HG02588 (cell line): ENCODE measurements at regions not wholly inside any gene's neighbourhood (a gene's known extent, or its start where the extent isn't known, plus 50 kb on each side); places are given as distances from the start of the nearest gene placed in this dataset.
A peak's percentile ranks its signal among the peaks of the same experiment; 100 is the strongest.

Experiments
- ATAC-seq: cut with Tn5 transposase; IDR thresholded peaks from one replicate; pipeline ENCODE4 v1.9.1; 2021; ENCODE audit warnings: mild to moderate bottlenecking, moderate library complexity; ENCODE audit not compliant: unreplicated experiment

DNA sequence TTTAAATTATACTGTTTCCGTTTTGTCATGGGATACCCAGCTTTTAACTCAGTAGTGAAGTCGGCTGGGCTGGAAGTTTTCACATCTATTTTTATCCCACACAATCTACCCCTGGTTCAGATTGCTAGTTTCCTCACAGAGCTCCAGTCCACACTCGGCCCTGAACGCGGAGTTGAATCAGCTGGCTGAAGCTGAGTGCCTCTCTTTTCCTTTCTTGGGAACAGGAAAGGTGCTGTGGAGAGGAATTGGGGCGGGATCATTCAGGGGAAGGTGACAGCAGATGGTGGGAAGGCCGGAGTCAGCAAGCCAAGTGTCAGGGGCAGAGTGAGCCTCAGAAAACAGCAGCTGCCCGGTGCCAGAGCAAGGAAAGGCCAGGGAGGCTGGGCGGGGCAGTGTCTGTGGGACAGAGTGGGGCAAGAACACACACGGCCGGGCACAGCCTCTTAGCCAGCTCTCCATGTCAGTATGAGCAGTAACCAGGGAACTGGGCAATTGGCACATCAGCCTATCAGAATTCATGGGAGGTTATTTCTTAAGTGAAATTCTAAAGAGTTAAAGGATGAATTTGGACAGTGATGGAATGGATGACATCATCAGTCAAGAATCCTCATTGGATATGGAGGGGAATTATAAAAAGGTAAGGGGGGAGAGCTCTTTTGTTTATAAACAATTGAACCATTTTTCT, 135.7 kb upstream of the IL12A start:
- peak; percentile 63 for ATAC-seq

GRCh38 chr3:159853506-159853864, 135.2 kb upstream of the IL12A start:
- no peak for ATAC-seq

DNA sequence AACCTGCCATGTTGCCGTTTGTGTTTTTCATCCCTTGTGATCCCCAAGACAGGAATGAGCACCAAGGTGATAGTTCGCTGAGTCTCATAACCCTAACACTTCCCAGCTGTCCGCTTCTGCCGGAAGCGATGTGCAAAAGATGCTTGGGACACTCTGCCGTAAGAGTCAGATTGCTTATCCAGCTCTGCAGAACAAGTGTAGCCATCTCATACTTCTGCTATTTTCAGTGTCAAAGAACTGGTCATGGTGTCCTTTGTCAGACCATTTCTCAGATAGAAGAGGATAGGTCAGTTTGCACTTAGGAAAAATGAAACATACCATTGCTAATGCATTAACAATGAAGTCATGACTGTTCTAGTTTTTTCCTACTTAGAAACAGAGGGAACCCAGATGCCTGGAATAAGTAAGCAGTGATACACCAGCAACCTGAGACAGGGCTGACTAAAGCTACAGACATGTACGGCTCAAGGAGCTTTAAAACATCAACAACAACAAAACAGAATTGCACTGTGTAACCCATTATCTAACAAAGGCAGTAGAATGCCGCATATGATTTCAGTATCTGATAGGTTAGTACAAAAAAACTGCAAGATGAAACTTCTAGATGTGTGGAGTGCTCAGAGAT, 134.0 kb upstream of the IL12A start:
- no peak for ATAC-seq

GRCh38 chr3:159855599-159856346, 132.9 kb upstream of the IL12A start:
- ATAC-seq: no peak

GRCh38 chr3:159856590-159857104, 132.0 kb upstream of the IL12A start:
- no peak for ATAC-seq

DNA sequence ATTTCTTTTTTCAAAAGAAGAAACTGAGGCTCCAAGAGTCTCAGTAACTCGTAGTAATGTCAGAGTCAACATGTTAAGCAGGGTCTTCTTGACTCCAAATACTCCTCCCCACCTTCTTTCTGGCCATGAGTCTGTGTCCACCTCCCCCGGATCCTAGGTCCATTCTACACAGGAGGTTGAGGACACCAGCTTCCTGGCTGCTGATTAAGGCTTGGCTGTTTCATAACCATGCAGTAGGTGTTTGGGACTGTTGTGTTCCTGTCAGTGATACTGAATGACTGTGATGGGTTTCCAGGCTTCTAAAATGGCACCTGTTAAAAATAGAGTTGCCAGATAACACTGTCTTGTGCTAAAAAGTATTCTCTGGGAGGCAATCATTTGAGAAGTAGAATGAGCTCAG, 130.8 kb upstream of the IL12A start:
- ATAC-seq: no peak

DNA sequence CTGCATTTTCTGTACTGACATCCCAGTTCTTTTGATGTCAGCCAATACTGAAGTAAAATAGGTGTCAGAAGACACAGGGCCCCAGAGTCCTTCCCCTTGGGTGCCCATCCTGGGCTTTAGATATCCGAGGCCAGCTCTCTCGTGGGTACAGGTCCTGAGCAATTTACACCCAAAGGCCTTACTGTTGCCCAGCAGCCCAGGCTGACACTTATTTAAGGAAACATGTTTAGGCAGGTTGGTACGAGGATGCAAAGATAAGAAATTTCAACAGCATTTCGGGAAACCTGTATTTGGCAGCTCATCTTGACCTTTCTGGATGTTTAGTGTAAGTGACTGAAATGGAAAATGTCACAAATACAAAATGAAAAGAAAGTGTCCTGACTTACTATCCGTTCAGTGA, 130.0 kb upstream of the IL12A start:
- no peak for ATAC-seq

- ATAC-seq: no peak
These were observed 129.2 kb upstream of the IL12A start for GRCh38 chr3:159859424-159859823.

DNA sequence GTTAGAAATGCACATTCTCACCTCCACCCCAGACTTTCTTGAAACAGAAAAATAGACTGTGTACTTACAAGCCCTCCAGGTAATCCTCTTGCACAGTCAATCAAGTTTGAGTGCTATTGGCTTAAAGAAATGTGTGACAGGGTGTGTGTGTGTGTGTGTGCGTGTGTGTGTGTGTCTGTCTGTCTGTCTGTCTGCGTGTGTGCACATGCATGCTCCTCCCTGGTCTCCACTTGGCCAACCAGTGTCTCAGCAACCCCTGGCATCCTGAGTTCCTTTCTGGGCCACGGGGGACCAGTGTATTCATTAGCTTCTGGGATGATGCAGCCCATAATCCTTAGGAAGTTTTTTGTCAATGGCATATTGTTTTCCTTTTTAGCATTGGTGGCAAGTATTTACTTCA, 128.8 kb upstream of the IL12A start:
- no peak for ATAC-seq

DNA sequence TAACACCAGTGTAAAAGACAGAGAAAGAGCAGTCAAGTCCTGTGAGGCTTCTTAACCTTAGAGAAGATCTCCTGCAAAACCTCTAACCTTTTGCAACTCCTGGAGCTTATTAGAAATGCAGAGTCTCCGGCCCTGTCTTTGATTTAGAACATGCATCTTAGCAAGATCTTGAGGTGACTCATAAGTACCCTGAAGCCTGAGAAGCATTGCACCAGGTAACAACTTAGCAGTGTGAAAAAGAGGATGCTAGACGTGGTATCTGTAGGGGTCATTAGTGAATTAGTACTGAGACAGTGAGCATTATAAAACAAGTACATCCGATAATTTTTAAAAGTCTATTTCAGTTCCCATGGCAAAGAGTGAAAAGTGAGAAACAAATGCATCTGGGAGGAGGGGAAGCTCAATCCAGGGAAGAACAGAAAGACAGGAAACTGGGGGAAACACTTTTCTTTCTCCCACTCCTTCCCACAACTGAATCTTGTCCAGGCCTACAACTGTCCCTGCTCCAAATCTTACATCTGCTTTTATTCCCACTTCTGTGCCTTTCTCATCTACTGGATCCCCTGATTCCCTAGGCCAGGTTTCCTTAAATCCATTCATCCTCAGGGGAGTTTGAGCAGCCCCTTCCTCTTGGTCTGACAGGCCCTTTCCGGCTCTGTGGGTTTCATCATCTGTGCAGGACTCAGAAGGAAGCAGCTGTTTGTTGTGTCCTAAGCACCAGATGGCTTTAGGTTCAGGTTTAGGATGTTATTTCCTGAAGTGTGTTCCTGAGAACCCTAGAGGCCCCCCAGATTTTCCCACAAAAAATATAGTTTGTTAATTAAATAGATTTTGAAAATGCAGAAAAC, 128.1 kb upstream of the IL12A start:
- no peak for ATAC-seq

DNA sequence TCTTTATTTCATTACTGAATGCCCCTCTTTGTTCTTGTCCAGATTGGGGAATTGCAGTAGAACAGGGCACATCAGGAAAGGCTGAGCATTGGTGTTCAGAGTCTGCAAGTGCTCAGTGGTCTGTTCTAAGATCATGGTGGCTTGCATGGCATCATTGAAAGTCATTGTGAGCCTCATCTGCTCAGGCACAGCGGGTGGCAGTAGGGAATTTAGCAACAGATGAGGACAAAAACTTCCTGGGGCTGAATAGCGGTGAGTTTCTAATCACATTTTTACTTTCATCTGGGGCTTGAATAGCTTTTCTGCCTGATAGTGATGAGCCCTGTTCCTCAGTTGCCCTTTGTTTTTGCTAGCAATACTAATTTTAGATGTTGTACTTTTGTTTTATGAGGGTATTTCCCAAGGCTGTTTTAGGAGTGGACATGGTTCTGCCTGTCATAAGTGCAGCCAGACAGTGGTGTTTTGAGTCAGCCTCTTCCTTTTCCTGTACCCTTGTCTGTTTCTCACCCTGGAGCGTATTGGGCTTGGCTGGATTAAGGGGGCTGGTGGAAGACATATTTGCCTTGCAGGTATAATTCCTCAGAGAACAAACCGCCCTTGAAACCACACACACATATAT, 127.2 kb upstream of the IL12A start:
- peak; percentile 81 for ATAC-seq

GRCh38 chr3:159865041-159865579, 123.5 kb upstream of the IL12A start:
- no peak for ATAC-seq

GRCh38 chr3:159866201-159866746, 122.4 kb upstream of the IL12A start:
- ATAC-seq: no peak

DNA sequence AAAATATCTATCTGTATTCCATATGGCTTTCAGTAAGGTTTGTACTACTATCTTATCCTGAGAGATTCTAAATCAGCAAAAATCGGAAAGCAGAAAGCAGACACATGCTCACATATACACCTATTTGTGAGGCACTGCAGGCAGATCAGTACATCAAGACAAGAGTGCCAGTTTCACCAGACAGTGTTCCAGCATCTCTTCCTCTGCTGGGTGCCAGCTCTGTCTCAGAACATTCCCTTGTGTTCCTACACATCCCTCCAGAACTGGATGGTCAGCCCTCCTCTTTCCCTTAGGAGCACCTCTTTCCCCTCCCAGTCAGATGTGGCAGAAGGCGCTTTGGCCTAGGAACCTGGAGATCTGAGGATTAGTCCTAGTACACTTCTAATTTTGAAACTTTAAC, 121.3 kb upstream of the IL12A start:
- no peak for ATAC-seq

DNA sequence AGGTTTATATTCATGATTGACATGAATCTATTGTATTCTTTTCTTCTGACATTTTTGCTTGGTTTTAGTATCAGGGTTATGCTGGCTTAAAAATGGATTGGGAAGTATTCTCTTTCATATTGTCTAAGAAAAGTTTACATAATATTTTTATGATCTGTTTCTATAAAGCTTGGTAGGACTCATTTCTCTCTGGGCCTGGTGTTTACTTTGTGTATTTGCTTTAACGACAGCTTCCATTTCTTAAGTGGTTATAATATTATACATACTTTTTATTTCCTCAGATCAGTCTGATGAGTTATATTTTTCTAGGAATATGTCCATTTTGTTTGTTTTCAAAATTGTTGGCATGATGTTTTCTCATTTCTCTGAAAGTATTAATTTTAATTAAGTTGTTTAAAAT, 117.9 kb upstream of the IL12A start:
- ATAC-seq: no peak

GRCh38 chr3:159872374-159873109, 116.1 kb upstream of the IL12A start:
- no peak for ATAC-seq

GRCh38 chr3:159875116-159875515, 113.5 kb upstream of the IL12A start:
- ATAC-seq: no peak

DNA sequence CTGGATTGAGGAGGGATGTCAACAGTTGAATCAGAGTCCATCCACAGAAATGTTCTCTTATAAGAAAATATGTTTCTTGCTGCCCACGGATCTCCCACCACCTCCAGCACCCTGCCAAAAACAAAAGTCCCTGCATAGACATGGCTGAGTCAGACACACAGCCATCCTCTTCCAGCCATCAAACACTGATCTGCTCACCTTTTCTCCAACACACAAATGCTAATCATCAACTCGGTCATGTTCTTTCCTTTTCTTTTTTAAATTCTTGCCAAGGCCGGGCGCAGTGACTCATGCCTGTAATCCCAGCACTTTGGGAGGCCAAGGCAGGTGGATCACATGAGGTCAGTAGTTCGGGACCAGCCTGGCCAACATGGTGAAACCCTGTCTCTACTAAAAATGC, 110.7 kb upstream of the IL12A start:
- no peak for ATAC-seq

DNA sequence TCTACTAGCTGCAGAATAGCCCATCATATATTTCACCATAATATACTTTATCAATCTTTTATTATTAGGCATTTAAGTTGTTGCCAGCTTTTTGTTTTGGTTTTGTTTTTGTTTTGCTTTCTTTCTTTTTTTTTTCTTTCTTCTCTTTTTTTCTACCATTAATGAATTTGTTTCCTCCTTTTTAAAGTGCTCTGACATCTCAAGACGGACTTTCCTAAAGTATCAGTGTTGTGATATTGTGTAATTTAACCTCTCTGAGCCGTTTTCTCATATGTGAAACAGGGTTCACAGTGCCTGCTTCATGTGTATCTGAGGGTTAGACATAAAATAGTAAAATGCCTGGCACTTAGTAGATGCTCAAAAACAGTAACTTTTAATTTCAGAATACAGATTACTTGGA, 109.5 kb upstream of the IL12A start:
- no peak for ATAC-seq
